Nephron progenitor cell (in vitro differentiated cells): ENCODE measurements at regions not wholly inside any gene's neighbourhood (a gene's known extent, or its start where the extent isn't known, plus 50 kb on each side); places are given as distances from the start of the nearest gene placed in this dataset.

Source experiments
- DNase-seq: peaks from one replicate; pipeline ENCODE4 v3.0.0; 2021
- H3K27ac Mint-ChIP-seq: 2 replicates; pipeline ENCODE4 v1.8.0; 2021; ENCODE audit warnings: mild to moderate bottlenecking, moderate library complexity, mixed read lengths
- H3K27me3 Mint-ChIP-seq: 2 replicates; pipeline ENCODE4 v1.8.0; 2021; ENCODE audit warnings: mild to moderate bottlenecking, low read depth, mixed read lengths; ENCODE audit not compliant: poor library complexity
- H3K36me3 Mint-ChIP-seq: 2 replicates; pipeline ENCODE4 v1.8.0; 2021; ENCODE audit warnings: low read depth, mixed read lengths
- H3K4me1 Mint-ChIP-seq: 2 replicates; pipeline ENCODE4 v1.8.0; 2021; ENCODE audit warnings: mixed read lengths
- H3K4me3 Mint-ChIP-seq: 2 replicates; pipeline ENCODE4 v1.8.0; 2021; ENCODE audit warnings: mild to moderate bottlenecking, moderate library complexity, mixed read lengths
- H3K9me3 Mint-ChIP-seq: 2 replicates; pipeline ENCODE4 v1.8.0; 2021; ENCODE audit warnings: mild to moderate bottlenecking, moderate library complexity, mixed read lengths
- TF ChIP-seq, protein P1 (sequence below): fragments of 200-600 bp; sonication (generic); IDR thresholded peaks from 2 replicates; pipeline ENCODE4 v1.5.0; 2021; ENCODE audit warnings: antibody characterized with exemption

- Mint-ChIP-seq H3K27ac (no peak overlapping the region), H3K27me3 (no peaks in the 10 kb centered on the region), H3K36me3 (no peaks in the 10 kb centered on the region), H3K4me3 (no peak overlapping the region), H3K9me3 (peaks cover 9% of the 10 kb centered on the region), H3K4me1 (no peaks in the 10 kb centered on the region)
- DNase-seq = no peak
- TF ChIP-seq, protein P1, sequence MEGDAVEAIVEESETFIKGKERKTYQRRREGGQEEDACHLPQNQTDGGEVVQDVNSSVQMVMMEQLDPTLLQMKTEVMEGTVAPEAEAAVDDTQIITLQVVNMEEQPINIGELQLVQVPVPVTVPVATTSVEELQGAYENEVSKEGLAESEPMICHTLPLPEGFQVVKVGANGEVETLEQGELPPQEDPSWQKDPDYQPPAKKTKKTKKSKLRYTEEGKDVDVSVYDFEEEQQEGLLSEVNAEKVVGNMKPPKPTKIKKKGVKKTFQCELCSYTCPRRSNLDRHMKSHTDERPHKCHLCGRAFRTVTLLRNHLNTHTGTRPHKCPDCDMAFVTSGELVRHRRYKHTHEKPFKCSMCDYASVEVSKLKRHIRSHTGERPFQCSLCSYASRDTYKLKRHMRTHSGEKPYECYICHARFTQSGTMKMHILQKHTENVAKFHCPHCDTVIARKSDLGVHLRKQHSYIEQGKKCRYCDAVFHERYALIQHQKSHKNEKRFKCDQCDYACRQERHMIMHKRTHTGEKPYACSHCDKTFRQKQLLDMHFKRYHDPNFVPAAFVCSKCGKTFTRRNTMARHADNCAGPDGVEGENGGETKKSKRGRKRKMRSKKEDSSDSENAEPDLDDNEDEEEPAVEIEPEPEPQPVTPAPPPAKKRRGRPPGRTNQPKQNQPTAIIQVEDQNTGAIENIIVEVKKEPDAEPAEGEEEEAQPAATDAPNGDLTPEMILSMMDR = no peak
Observed at GRCh38 chr3:21273259-21274025, 477.6 kb downstream of the ZNF385D start.

- H3K27me3 Mint-ChIP-seq = no peaks in the 10 kb centered on the region
- no peaks in the 10 kb centered on the region for H3K36me3 Mint-ChIP-seq
- no peak for DNase-seq
- H3K9me3 Mint-ChIP-seq = peaks cover 9% of the 10 kb centered on the region
- no peak overlapping the region for H3K4me3 Mint-ChIP-seq
- no peak overlapping the region for H3K27ac Mint-ChIP-seq
- no peaks in the 10 kb centered on the region for H3K4me1 Mint-ChIP-seq
- TF ChIP-seq, protein P1 = no peak
Observed at GRCh38 chr3:21271606-21272016, 479.4 kb downstream of the ZNF385D start.

- DNase-seq = no peak
- no peaks in the 10 kb centered on the region for H3K36me3 Mint-ChIP-seq
- H3K4me1 Mint-ChIP-seq = no peaks in the 10 kb centered on the region
- no peaks in the 10 kb centered on the region for H3K27me3 Mint-ChIP-seq
- TF ChIP-seq, protein P1 = no peak
- H3K4me3 Mint-ChIP-seq = no peak overlapping the region
- H3K27ac Mint-ChIP-seq = no peak overlapping the region
- H3K9me3 Mint-ChIP-seq = peaks cover 9% of the 10 kb centered on the region
Observed at GRCh38 chr3:21269882-21270281, 481.1 kb downstream of the ZNF385D start.

- no peaks in the 10 kb centered on the region for H3K36me3 Mint-ChIP-seq
- H3K9me3 Mint-ChIP-seq = peaks cover 13% of the 10 kb centered on the region
- no peaks in the 10 kb centered on the region for H3K27me3 Mint-ChIP-seq
- H3K4me3 Mint-ChIP-seq = no peak overlapping the region
- TF ChIP-seq, protein P1 = no peak
- no peak for DNase-seq
- no peak overlapping the region for H3K27ac Mint-ChIP-seq
- H3K4me1 Mint-ChIP-seq = no peaks in the 10 kb centered on the region
Observed at GRCh38 chr3:21260507-21260906, 490.5 kb downstream of the ZNF385D start.

DNA sequence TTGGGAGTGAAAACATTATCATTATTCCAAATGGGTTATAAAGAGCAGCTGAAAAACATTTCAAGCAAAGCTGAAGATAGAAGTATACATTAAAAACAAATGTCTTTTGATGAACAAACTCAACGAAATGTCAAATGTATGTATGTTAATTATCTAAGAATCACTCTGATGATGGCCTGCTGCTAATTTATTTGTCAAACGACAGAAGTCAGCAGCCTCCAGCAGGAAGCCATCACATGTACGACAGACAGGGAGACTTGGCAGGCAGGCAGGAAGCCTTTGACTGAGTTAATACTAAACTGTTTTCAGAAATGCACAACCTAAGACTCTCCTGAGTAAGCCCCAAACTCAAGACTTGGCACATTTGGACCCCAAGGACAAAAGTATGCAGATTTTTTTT, 491.1 kb downstream of the ZNF385D start:
- no peaks in the 10 kb centered on the region for H3K27me3 Mint-ChIP-seq
- no peak overlapping the region for H3K4me3 Mint-ChIP-seq
- no peaks in the 10 kb centered on the region for H3K36me3 Mint-ChIP-seq
- no peaks in the 10 kb centered on the region for H3K4me1 Mint-ChIP-seq
- H3K27ac Mint-ChIP-seq = no peak overlapping the region
- no peak for DNase-seq
- H3K9me3 Mint-ChIP-seq = peaks cover 16% of the 10 kb centered on the region
- TF ChIP-seq, protein P1 = no peak

DNA sequence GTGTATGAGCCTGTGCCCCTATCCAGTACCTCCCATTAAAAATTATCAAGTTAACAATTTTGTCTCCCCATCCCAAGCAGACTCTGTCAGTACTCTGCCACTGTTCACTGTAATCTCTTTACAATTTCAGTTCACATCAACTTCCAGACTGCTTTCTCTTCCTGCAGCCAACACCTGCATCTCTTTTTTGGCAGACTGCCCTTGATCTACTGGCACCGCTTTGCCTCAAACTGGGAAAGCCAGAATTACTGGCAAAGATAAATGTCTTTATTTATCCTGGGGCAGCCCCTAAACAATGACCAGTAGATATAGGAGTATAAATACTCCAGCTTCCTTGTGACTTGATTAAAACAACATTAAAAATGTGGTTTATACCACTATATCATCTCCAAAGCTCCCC, 494.1 kb downstream of the ZNF385D start:
- no peak overlapping the region for H3K4me3 Mint-ChIP-seq
- no peaks in the 10 kb centered on the region for H3K36me3 Mint-ChIP-seq
- DNase-seq = no peak
- H3K9me3 Mint-ChIP-seq = peaks cover 20% of the 10 kb centered on the region
- H3K4me1 Mint-ChIP-seq = no peaks in the 10 kb centered on the region
- H3K27ac Mint-ChIP-seq = no peak overlapping the region
- H3K27me3 Mint-ChIP-seq = no peaks in the 10 kb centered on the region
- TF ChIP-seq, protein P1 = no peak
